Prostate gland (tissue), 2 donors: ENCODE measurements at regions not wholly inside any gene's neighbourhood (a gene's known extent, or its start where the extent isn't known, plus 50 kb on each side); places are given as distances from the start of the nearest gene placed in this dataset.

ENCODE experiments used
- POLR2A ChIP-seq: fragments of 450-650 bp; IDR thresholded peaks from one replicate; pipeline ENCODE4 v1.6.1; 2016; ENCODE audit warnings: antibody characterized with exemption, mild to moderate bottlenecking
- TF ChIP-seq, protein P1 (sequence below), 4 experiments: fragments of 200-600 bp in 2 of 4; fragments of 450-650 bp in 2 of 4; sonication (generic) in 2 of 4; IDR thresholded peaks; 1 replicate in 3 of 4; 2 replicates in 1 of 4; pipeline ENCODE4 v1.5.1; 2016 to 2019; ENCODE audit warnings: antibody characterized with exemption in 4 of 4, mild to moderate bottlenecking in 2 of 4, moderate library complexity in 2 of 4

GRCh38 chr17:69637446-69638156 is 223.1 kb downstream of the MAP2K6 start:
- TF ChIP-seq POLR2A, result no peak
- TF ChIP-seq, protein P1, sequence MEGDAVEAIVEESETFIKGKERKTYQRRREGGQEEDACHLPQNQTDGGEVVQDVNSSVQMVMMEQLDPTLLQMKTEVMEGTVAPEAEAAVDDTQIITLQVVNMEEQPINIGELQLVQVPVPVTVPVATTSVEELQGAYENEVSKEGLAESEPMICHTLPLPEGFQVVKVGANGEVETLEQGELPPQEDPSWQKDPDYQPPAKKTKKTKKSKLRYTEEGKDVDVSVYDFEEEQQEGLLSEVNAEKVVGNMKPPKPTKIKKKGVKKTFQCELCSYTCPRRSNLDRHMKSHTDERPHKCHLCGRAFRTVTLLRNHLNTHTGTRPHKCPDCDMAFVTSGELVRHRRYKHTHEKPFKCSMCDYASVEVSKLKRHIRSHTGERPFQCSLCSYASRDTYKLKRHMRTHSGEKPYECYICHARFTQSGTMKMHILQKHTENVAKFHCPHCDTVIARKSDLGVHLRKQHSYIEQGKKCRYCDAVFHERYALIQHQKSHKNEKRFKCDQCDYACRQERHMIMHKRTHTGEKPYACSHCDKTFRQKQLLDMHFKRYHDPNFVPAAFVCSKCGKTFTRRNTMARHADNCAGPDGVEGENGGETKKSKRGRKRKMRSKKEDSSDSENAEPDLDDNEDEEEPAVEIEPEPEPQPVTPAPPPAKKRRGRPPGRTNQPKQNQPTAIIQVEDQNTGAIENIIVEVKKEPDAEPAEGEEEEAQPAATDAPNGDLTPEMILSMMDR (IDR thresholded peaks at IDR 0.05), result no peak
